Fibroblast of mammary gland (primary cell): ENCODE measurements at regions not wholly inside any gene's neighbourhood (a gene's known extent, or its start where the extent isn't known, plus 50 kb on each side); places are given as distances from the start of the nearest gene placed in this dataset.

ENCODE experiments used
- DNase-seq: peaks from one replicate; pipeline ENCODE4 v3.0.0-alpha.2; 2010; ENCODE audit warnings: low read depth
- H3K4me3 ChIP-seq: 2 replicates; pipeline ENCODE4 v1.5.1; 2011; ENCODE audit warnings: low read depth, mild to moderate bottlenecking, low read length, moderate library complexity; ENCODE audit not compliant: control insufficient read depth
- CTCF ChIP-seq: conservative IDR thresholded peaks from 2 replicates; pipeline ENCODE4 v1.5.1; 2011; ENCODE audit warnings: low read depth, low read length, inconsistent platforms; ENCODE audit not compliant: control insufficient read depth, insufficient read depth

- H3K4me3 ChIP-seq, result no peak overlapping the region
- DNase-seq, result no peak
- no peak for TF ChIP-seq CTCF
These were observed 154.6 kb upstream of the TLE3 start for GRCh38 chr15:70252056-70252950.

- TF ChIP-seq CTCF, result no peak
- no peak for DNase-seq
- H3K4me3 ChIP-seq, result no peak overlapping the region
These were observed 153.7 kb upstream of the TLE3 start for GRCh38 chr15:70251246-70251990.

DNA sequence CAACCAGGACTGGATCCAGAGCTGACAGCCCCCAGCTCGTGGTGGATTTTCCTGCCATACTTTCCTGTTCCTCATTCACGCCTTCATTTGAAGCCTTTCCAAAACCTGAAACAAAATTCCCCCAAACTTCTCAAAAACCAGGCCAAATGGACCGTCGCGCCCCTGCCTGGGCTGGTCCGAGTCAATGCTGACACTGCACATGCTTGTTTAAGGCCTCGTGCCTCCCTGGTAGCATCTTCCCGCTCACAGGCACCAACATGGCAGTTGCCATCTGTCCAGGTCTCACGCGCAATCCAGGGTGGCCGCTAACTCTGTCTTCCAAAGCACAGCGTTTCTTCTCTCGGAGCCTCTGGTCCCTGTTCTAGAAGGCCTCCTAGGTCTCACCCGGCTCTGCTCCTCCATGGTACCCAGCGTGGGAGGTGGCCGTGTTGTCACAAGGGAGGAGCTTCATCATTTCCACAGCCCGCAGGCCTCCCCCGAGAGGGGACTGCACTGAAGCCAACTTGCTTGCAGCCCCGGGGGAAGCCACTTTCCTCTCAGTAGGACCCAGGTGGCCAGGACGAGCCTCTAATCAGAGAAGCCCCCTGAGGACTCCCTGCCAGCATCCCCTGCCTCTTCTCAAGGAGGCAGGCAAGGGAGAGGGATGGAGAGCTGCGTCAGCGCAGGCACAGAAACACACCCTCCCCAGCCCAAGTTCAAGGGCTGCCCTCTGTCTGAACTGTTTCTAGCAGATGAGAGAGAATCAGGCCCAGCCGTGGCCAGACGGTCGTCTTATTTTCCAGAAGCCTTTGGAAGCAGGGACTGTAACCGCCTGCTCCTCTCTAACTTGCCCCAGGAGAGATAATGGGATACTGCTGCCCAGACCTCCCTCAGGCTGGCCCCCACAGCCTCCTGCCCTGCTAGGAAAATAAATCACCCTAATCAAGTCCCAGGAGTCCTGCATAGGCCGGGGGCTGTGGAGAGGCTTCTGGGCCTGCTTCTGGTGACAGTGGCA, 152.8 kb upstream of the TLE3 start:
- DNase-seq, result no peak
- TF ChIP-seq CTCF, result no peak
- no peak overlapping the region for H3K4me3 ChIP-seq

DNA sequence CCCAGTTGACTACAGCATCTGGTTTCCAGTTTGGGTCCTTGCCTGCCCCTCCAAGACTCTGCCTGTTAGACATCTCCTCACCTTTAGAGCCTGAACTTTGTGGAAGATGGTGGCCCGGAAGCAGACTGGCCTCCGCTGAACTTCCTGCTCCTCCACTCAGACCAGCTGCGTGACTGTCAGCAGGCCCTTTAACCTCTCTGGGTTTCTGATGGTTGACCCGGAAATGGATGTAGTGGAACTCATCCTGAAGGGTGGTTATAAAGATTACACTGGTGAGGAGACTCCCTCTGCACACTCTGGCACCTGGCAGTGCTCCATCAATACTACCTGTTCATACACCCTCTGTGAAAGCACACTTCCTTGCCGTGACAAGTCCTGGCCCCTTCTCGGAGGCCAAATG, 151.9 kb upstream of the TLE3 start:
- no peak for TF ChIP-seq CTCF
- no peak overlapping the region for H3K4me3 ChIP-seq
- no peak for DNase-seq

- DNase-seq, result no peak
- no peak overlapping the region for H3K4me3 ChIP-seq
- TF ChIP-seq CTCF, result no peak
These were observed 150.7 kb upstream of the TLE3 start for GRCh38 chr15:70248116-70249025.

DNA sequence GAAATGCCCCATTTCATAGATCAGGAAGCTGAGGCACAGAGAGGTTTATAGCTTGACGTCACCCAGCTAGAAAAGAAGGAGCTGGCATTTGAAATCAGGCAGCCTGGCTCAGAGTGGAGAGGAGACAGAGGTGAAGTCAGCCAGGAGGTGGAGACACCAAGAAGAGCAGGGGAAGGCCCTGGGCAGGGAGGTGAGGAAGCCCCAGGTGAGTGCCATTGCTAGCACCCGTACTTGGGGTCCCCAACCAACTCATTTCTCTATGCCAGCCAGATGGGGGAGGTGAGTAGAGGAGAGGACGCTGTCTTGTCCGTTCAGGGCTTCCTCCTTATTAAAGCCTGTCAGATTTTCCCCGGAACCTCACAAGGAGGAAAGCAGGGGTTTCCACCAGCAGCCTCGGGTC, 149.6 kb upstream of the TLE3 start:
- no peak for DNase-seq
- TF ChIP-seq CTCF, result no peak
- no peak overlapping the region for H3K4me3 ChIP-seq
